Neural crest cell (in vitro differentiated cells): ENCODE measurements at regions not wholly inside any gene's neighbourhood (a gene's known extent, or its start where the extent isn't known, plus 50 kb on each side); places are given as distances from the start of the nearest gene placed in this dataset.
"Not testable (repeated sequence)": the region's sequence is repeated elsewhere in the genome, so short reads cannot be mapped to it uniquely, and the experiment has no call there.

Source experiments
- DNase-seq: peaks from one replicate; pipeline ENCODE4 v3.0.0; 2021; ENCODE audit warnings: low read depth, mixed read lengths, low spot score
- H3K27ac Mint-ChIP-seq: one replicate; pipeline ENCODE4 v1.8.0; 2021; ENCODE audit warnings: mild to moderate bottlenecking, mixed read lengths; ENCODE audit not compliant: unreplicated experiment
- H3K27me3 Mint-ChIP-seq: 2 replicates; pipeline ENCODE4 v1.8.0; 2021; ENCODE audit warnings: low read depth, mild to moderate bottlenecking, mixed read lengths
- H3K36me3 Mint-ChIP-seq: 2 replicates; pipeline ENCODE4 v1.8.0; 2021; ENCODE audit warnings: low read depth, mild to moderate bottlenecking, mixed read lengths
- H3K4me1 Mint-ChIP-seq: 2 replicates; pipeline ENCODE4 v1.8.0; 2021; ENCODE audit warnings: mixed read lengths
- H3K4me3 Mint-ChIP-seq: one replicate; pipeline ENCODE4 v1.8.0; 2021; ENCODE audit warnings: mild to moderate bottlenecking, mixed read lengths
- H3K9me3 Mint-ChIP-seq: 2 replicates; pipeline ENCODE4 v1.8.0; 2021; ENCODE audit warnings: mixed read lengths
- TF ChIP-seq, protein P1 (sequence below): fragments of 200-600 bp; sonication (generic); conservative IDR thresholded peaks from 2 replicates; pipeline ENCODE4 v1.5.0; 2021; ENCODE audit warnings: antibody characterized with exemption, mild to moderate bottlenecking

DNA sequence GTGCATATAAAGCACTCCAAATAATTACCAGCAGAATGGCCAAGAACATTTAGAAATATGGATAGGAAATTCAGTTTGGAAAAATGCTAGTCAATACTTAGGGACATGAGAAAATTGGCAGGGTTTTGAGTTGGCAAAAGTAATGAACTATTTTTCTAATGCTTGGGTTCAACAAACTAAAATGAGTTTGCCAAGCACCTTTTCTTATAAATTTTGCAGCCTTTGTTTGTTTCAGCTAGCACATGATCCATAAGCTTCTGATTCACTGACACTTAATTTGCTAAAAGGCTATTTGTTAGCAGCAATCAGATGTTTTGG, 324.8 kb downstream of the QKI start:
- TF ChIP-seq, protein P1, sequence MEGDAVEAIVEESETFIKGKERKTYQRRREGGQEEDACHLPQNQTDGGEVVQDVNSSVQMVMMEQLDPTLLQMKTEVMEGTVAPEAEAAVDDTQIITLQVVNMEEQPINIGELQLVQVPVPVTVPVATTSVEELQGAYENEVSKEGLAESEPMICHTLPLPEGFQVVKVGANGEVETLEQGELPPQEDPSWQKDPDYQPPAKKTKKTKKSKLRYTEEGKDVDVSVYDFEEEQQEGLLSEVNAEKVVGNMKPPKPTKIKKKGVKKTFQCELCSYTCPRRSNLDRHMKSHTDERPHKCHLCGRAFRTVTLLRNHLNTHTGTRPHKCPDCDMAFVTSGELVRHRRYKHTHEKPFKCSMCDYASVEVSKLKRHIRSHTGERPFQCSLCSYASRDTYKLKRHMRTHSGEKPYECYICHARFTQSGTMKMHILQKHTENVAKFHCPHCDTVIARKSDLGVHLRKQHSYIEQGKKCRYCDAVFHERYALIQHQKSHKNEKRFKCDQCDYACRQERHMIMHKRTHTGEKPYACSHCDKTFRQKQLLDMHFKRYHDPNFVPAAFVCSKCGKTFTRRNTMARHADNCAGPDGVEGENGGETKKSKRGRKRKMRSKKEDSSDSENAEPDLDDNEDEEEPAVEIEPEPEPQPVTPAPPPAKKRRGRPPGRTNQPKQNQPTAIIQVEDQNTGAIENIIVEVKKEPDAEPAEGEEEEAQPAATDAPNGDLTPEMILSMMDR: no peak
- H3K9me3 Mint-ChIP-seq: peaks cover 9% of the 10 kb centered on the region
- no peak overlapping the region for H3K4me3 Mint-ChIP-seq
- DNase-seq: no peak
- H3K27ac Mint-ChIP-seq: no peak overlapping the region
- peaks cover 4% of the 10 kb centered on the region for H3K4me1 Mint-ChIP-seq
- H3K36me3 Mint-ChIP-seq: no peaks in the 10 kb centered on the region
- H3K27me3 Mint-ChIP-seq: no peaks in the 10 kb centered on the region

DNA sequence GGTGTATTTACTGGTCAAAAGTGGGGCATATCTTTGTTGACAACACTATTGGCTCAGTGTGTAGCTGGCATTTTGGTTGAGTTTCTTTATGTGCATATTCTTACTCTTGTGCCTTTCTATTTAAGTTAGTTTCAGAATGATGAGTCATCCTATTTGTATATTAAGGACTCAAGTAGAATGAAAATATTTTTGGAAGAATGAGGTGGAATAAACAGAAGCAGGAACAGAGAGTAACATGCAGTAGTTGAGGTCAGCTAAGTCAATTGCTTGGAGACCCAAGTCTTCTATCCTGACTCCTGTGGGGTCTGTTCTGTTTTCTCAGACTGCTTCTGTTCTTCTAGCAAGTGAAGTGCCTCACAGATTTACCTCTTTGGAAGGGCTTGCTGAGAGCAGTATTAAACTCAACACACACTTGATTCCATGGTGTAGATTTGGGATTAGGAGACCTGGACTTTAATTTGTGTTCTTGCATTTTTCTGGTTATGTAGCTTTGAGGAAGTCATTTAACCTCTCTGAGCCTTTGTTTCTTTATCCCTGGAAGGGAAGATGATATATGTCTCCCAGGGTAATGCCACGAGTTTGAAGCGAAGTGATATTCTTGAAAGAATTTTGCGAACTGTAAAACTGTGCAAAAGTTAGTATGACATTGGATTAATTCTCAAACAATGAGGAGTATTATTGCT, 324.3 kb downstream of the QKI start:
- TF ChIP-seq, protein P1: no peak
- no peak for DNase-seq
- peaks cover 9% of the 10 kb centered on the region for H3K9me3 Mint-ChIP-seq
- H3K27ac Mint-ChIP-seq: peak overlapping the region; percentile 47
- H3K4me1 Mint-ChIP-seq: peaks cover 4% of the 10 kb centered on the region
- no peaks in the 10 kb centered on the region for H3K27me3 Mint-ChIP-seq
- H3K4me3 Mint-ChIP-seq: no peak overlapping the region
- H3K36me3 Mint-ChIP-seq: no peaks in the 10 kb centered on the region

DNA sequence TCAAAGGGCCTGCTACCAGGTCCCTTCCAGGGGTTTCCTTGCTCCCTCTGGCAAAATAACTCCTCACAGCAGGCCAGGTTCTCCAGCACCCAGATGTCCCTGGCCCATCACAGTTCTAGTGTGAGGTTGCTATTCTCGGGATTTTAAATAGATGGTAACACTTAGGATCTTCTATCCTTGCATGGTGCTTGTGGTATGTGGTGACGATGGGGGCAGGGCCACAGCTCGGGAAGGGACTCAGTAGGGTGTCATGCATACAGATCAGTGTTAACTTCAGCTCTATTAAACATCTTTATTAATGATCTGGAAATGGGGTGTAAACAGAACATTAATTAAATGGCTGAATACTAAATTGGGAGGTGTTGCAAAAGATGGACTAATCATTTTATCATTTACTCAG, 323.8 kb downstream of the QKI start:
- TF ChIP-seq, protein P1: no peak
- no peaks in the 10 kb centered on the region for H3K27me3 Mint-ChIP-seq
- no peaks in the 10 kb centered on the region for H3K36me3 Mint-ChIP-seq
- H3K4me1 Mint-ChIP-seq: peaks cover 4% of the 10 kb centered on the region
- H3K27ac Mint-ChIP-seq: no peak overlapping the region
- no peak for DNase-seq
- H3K9me3 Mint-ChIP-seq: peaks cover 9% of the 10 kb centered on the region
- no peak overlapping the region for H3K4me3 Mint-ChIP-seq

DNA sequence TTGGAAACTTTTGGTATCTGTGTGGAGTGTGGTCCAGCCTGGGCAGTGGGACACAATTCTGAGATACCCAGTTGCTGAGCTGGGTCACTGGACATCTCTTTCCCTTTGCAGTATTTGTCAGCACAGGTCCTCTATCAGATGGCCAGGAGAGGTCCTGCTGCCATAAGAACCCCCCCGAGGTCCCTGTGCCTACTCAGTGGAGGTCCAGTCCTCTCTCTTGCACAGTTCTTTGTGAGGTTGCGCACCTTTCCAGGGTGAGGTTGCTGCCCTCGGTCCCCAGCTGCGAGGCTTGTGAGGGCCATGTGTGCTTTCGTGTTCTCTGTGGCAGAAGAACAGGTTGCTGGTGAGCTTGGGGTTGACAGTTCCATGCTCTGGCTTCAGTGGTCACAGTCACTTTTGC, 320.6 kb downstream of the QKI start:
- Mint-ChIP-seq H3K4me1 (peaks cover 27% of the 10 kb centered on the region), H3K36me3 (no peaks in the 10 kb centered on the region), H3K27ac (no peak overlapping the region), H3K4me3 (no peak overlapping the region), H3K9me3 (peaks cover 9% of the 10 kb centered on the region), H3K27me3 (no peaks in the 10 kb centered on the region)
- DNase-seq: no peak
- TF ChIP-seq, protein P1: no peak

DNA sequence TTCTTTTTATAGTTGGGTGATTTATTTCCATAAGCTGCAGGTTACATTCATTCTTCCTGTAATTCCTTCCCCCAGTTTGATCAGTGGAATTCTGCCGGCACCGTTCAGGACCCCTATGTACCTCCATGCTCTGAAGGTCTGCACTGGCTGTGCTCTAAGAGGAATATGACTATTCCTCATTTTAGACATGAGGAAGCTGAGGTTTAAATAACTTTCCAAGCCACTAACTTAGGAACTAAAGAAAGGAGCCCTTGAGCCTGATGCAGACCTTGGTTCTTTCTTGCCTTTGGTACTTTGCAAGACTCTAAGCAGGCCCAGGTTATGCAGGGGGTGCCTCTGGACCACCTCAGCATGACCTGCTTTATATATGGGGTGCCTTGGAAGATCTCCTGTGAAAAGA, 318.5 kb downstream of the QKI start:
- Mint-ChIP-seq H3K9me3 (no peaks in the 10 kb centered on the region), H3K27me3 (no peaks in the 10 kb centered on the region), H3K4me1 (peaks cover 36% of the 10 kb centered on the region), H3K36me3 (no peaks in the 10 kb centered on the region), H3K27ac (no peak overlapping the region), H3K4me3 (no peak overlapping the region)
- no peak for DNase-seq
- TF ChIP-seq, protein P1: no peak

DNA sequence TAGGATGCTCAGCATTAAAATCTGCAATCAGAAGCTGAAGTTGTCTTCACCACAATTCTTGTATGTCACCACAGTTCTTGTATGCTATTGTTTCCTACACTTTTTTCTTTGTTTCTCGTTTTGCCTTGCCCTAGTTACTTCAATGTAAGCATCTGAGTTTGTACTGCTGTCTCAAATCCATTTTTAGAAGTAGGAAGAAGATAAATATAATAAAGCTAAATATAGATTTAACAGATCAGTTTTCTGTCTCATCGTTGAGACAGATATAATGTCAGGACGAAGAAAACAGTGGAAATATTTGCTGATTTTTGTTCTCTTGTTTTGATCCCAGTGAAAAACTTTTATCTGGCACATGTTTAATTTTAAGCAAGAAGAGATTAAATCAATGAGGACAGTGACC, 318.0 kb downstream of the QKI start:
- Mint-ChIP-seq H3K4me1 (peaks cover 38% of the 10 kb centered on the region), H3K4me3 (no peak overlapping the region), H3K27me3 (no peaks in the 10 kb centered on the region), H3K36me3 (no peaks in the 10 kb centered on the region), H3K27ac (no peak overlapping the region), H3K9me3 (no peaks in the 10 kb centered on the region)
- no peak for DNase-seq
- TF ChIP-seq, protein P1: no peak

DNA sequence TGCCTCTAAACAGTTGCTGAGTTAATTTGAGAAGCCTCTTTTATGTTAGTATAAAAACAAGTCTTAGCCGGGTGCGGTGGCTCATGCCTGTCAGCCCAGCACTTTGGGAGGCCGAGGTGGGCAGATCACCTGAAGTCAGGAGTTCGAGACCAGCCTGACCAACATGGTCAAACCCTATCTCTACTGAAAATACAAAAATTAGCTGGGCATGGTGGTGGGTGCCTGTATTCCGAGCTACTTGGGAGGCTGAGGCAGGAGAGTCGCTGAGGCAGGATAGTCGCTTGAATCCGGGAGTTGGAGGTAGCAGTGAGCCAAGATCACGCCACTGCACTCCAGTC, 317.5 kb downstream of the QKI start:
- not testable (repeated sequence) for H3K27me3 Mint-ChIP-seq, H3K9me3 Mint-ChIP-seq
- peaks cover 41% of the 10 kb centered on the region for H3K4me1 Mint-ChIP-seq

More for the DNA sequence above, 317.5 kb downstream of the QKI start:
- DNase-seq, H3K36me3 Mint-ChIP-seq, H3K27ac Mint-ChIP-seq, H3K4me3 Mint-ChIP-seq: not testable (repeated sequence)
